Panc1 (cell line): ENCODE measurements at regions not wholly inside any gene's neighbourhood (a gene's known extent, or its start where the extent isn't known, plus 50 kb on each side); places are given as distances from the start of the nearest gene placed in this dataset.

Experiments used
- CTCF ChIP-seq: fragments of 450-650 bp; IDR thresholded peaks from 2 replicates; pipeline ENCODE4 v1.5.1; 2017; ENCODE audit warnings: mild to moderate bottlenecking
- POLR2AphosphoS5 ChIP-seq: IDR thresholded peaks from 2 replicates; pipeline ENCODE4 v1.6.1; 2012; ENCODE audit warnings: mild to moderate bottlenecking, low read depth, low read length, moderate library complexity
- REST ChIP-seq, 2 experiments: IDR thresholded peaks; 2 replicates each; pipeline ENCODE4 v1.6.1; 2011 to 2012; ENCODE audit warnings: low read depth in 2 of 2, control low read depth in 1 of 2, low read length in 1 of 2, mild to moderate bottlenecking in 1 of 2, moderate library complexity in 1 of 2; ENCODE audit not compliant: insufficient read depth in 1 of 2
- SIN3A ChIP-seq: IDR thresholded peaks from 2 replicates; pipeline ENCODE4 v1.6.1; 2012; ENCODE audit warnings: low read depth, mild to moderate bottlenecking, low read length, moderate library complexity, borderline replicate concordance; ENCODE audit not compliant: insufficient read depth

- TF ChIP-seq CTCF (no peak), POLR2AphosphoS5 (no peak), SIN3A (no peak), REST (IDR thresholded peaks at IDR 0.05; ENCODE audit: insufficient read depth in 1 of 2, low read depth in 2 of 2, low read length in 1 of 2) (no peak)
Measured at GRCh38 chr9:106038266-106039001, 344.1 kb downstream of the TMEM38B start.
